ENCODE measurements at regions not wholly inside any gene's neighbourhood (a gene's known extent, or its start where the extent isn't known, plus 50 kb on each side); places are given as distances from the start of the nearest gene placed in this dataset.

DNA sequence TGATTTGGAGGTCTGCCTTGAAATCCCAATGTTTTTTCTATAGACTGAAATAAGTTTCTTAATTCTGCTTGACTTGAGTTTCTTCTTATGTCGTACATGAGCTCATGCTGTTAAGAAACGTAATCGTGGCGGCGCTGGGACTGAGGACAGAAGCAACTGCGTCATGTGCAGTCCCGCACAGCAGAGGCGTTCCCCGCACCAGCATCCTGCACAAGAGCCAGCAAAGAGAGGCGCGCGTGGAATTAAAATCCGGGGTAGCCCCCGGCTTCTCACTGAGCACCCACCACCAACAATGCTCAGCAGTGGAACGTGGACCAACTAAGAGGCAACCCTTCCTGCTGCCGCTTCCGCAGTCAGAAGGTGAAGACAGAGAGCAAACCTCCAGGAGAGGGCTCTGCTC is 496.2 kb upstream of the ADAMTS16 start:
- TF ChIP-seq POLR2A (IDR thresholded peaks at IDR 0.05; ENCODE audit: low read length) (no peak), HOXB13 (CRISPR knock-in tag; IDR thresholded peaks at IDR 0.05; ENCODE audit: low read depth) (no peak)
- TF ChIP-seq, protein P1, sequence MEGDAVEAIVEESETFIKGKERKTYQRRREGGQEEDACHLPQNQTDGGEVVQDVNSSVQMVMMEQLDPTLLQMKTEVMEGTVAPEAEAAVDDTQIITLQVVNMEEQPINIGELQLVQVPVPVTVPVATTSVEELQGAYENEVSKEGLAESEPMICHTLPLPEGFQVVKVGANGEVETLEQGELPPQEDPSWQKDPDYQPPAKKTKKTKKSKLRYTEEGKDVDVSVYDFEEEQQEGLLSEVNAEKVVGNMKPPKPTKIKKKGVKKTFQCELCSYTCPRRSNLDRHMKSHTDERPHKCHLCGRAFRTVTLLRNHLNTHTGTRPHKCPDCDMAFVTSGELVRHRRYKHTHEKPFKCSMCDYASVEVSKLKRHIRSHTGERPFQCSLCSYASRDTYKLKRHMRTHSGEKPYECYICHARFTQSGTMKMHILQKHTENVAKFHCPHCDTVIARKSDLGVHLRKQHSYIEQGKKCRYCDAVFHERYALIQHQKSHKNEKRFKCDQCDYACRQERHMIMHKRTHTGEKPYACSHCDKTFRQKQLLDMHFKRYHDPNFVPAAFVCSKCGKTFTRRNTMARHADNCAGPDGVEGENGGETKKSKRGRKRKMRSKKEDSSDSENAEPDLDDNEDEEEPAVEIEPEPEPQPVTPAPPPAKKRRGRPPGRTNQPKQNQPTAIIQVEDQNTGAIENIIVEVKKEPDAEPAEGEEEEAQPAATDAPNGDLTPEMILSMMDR (IDR thresholded peaks at IDR 0.05): no peak
- TF ChIP-seq, protein P2, sequence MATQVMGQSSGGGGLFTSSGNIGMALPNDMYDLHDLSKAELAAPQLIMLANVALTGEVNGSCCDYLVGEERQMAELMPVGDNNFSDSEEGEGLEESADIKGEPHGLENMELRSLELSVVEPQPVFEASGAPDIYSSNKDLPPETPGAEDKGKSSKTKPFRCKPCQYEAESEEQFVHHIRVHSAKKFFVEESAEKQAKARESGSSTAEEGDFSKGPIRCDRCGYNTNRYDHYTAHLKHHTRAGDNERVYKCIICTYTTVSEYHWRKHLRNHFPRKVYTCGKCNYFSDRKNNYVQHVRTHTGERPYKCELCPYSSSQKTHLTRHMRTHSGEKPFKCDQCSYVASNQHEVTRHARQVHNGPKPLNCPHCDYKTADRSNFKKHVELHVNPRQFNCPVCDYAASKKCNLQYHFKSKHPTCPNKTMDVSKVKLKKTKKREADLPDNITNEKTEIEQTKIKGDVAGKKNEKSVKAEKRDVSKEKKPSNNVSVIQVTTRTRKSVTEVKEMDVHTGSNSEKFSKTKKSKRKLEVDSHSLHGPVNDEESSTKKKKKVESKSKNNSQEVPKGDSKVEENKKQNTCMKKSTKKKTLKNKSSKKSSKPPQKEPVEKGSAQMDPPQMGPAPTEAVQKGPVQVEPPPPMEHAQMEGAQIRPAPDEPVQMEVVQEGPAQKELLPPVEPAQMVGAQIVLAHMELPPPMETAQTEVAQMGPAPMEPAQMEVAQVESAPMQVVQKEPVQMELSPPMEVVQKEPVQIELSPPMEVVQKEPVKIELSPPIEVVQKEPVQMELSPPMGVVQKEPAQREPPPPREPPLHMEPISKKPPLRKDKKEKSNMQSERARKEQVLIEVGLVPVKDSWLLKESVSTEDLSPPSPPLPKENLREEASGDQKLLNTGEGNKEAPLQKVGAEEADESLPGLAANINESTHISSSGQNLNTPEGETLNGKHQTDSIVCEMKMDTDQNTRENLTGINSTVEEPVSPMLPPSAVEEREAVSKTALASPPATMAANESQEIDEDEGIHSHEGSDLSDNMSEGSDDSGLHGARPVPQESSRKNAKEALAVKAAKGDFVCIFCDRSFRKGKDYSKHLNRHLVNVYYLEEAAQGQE (IDR thresholded peaks at IDR 0.05): no peak
